KMS-11 (cell line): ENCODE measurements at regions not wholly inside any gene's neighbourhood (a gene's known extent, or its start where the extent isn't known, plus 50 kb on each side); places are given as distances from the start of the nearest gene placed in this dataset.

Source experiments
- H2AFZ ChIP-seq: fragments of 200-600 bp; sonication (generic); 2 replicates; pipeline ENCODE4 v1.6.1; 2016; ENCODE audit warnings: antibody characterized with exemption, mixed run types, low read depth
- H3K27ac ChIP-seq: fragments of 200-600 bp; sonication (generic); 2 replicates; pipeline ENCODE4 v1.6.1; 2016; ENCODE audit warnings: mild to moderate bottlenecking, mixed run types
- H3K27me3 ChIP-seq: fragments of 200-600 bp; sonication (generic); 2 replicates; pipeline ENCODE4 v1.6.1; 2017; ENCODE audit warnings: mild to moderate bottlenecking, low read depth, mixed run types, moderate library complexity; ENCODE audit not compliant: insufficient read depth
- H3K36me3 ChIP-seq: fragments of 200-600 bp; sonication (generic); 2 replicates; pipeline ENCODE4 v1.6.1; 2017; ENCODE audit warnings: mild to moderate bottlenecking, mixed run types; ENCODE audit not compliant: insufficient read depth
- H3K4me1 ChIP-seq: fragments of 200-600 bp; sonication (generic); 2 replicates; pipeline ENCODE4 v1.6.1; 2016; ENCODE audit warnings: mild to moderate bottlenecking, low read depth, mixed run types; ENCODE audit not compliant: poor library complexity, severe bottlenecking
- H3K4me2 ChIP-seq: fragments of 200-600 bp; sonication (generic); 2 replicates; pipeline ENCODE4 v1.7.0; 2016; ENCODE audit warnings: mild to moderate bottlenecking, mixed run types
- H3K4me3 ChIP-seq: fragments of 200-600 bp; sonication (generic); IDR thresholded peaks from 2 replicates; pipeline ENCODE4 v1.6.1; 2017; ENCODE audit warnings: low read depth, low read length, mixed read lengths; ENCODE audit not compliant: insufficient read depth
- H3K79me2 ChIP-seq: fragments of 200-600 bp; sonication (generic); 2 replicates; pipeline ENCODE4 v1.6.1; 2016; ENCODE audit warnings: low read depth, mixed run types; ENCODE audit not compliant: insufficient read depth
- H3K9ac ChIP-seq: fragments of 200-600 bp; sonication (generic); 2 replicates; pipeline ENCODE4 v1.6.1; 2016; ENCODE audit warnings: mild to moderate bottlenecking, mixed run types
- H4K20me1 ChIP-seq: fragments of 200-600 bp; sonication (generic); 2 replicates; pipeline ENCODE4 v1.6.1; 2016; ENCODE audit warnings: mild to moderate bottlenecking, mixed run types; ENCODE audit not compliant: insufficient read depth
- TF ChIP-seq, protein P1 (sequence below): fragments of 200-600 bp; sonication (generic); conservative IDR thresholded peaks from 2 replicates; pipeline ENCODE4 v1.6.1; 2017; ENCODE audit warnings: low read depth, mild to moderate bottlenecking, antibody characterized with exemption, low read length, moderate library complexity, mixed read lengths

DNA sequence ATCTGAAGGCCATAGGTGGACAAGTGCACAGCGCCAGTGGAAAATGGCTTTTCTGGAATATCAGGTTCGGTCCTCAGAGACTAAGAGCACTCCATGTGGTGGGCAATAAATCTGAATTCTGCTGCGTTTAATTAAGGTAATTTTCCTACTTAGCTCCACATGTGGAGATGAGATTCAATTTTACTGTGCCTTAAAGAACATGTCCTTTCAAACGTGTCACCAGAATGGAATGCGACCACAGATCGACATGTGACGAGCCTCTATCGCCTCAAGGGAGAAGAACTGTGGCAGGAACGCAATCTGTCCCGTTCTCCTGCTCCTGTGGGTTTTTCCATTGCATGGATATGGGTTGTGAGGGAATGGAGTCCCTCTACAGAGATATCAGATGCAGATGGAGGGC is 205.3 kb upstream of the ZNF32 start:
- H2AFZ ChIP-seq, result no peak overlapping the region
- no peak overlapping the region for H3K9ac ChIP-seq
- H3K4me3 ChIP-seq, result no peak overlapping the region

DNA sequence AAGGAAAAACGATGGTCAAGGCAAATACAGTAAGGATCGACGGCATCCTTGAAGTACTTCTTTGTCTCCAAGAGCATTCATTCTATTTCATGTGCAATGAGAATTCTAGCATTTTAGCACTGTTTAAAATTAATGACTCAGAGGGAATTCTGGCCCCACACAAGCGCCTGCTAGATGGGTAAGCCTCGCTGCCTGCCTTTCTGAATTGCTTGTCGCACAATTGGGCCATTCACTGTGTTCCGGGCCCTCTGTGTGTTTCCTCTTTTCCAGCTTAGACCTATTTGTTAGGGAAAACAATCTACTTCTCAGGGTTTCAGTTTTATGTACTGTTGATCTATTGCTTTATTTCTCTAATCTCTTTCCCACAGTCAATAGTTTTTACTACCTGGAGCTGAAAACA is 204.7 kb upstream of the ZNF32 start:
- Histone ChIP-seq H3K4me1 (no peaks in the 10 kb centered on the region), H3K27ac (no peak overlapping the region), H4K20me1 (no peaks in the 10 kb centered on the region), H2AFZ (no peak overlapping the region), H3K4me2 (no peak overlapping the region), H3K27me3 (no peaks in the 10 kb centered on the region), H3K4me3 (no peak overlapping the region), H3K36me3 (no peaks in the 10 kb centered on the region), H3K9ac (no peak overlapping the region), H3K79me2 (no peaks in the 10 kb centered on the region)
- TF ChIP-seq, protein P1, sequence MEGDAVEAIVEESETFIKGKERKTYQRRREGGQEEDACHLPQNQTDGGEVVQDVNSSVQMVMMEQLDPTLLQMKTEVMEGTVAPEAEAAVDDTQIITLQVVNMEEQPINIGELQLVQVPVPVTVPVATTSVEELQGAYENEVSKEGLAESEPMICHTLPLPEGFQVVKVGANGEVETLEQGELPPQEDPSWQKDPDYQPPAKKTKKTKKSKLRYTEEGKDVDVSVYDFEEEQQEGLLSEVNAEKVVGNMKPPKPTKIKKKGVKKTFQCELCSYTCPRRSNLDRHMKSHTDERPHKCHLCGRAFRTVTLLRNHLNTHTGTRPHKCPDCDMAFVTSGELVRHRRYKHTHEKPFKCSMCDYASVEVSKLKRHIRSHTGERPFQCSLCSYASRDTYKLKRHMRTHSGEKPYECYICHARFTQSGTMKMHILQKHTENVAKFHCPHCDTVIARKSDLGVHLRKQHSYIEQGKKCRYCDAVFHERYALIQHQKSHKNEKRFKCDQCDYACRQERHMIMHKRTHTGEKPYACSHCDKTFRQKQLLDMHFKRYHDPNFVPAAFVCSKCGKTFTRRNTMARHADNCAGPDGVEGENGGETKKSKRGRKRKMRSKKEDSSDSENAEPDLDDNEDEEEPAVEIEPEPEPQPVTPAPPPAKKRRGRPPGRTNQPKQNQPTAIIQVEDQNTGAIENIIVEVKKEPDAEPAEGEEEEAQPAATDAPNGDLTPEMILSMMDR, result no peak

More for the DNA sequence above, 205.3 kb upstream of the ZNF32 start:
- H4K20me1 ChIP-seq, result no peaks in the 10 kb centered on the region
- H3K79me2 ChIP-seq, result no peaks in the 10 kb centered on the region
- no peaks in the 10 kb centered on the region for H3K4me1 ChIP-seq
- H3K36me3 ChIP-seq, result no peaks in the 10 kb centered on the region
- H3K27me3 ChIP-seq, result no peaks in the 10 kb centered on the region
- H3K4me2 ChIP-seq, result no peak overlapping the region
- H3K27ac ChIP-seq, result no peak overlapping the region
- TF ChIP-seq, protein P1, result no peak

DNA sequence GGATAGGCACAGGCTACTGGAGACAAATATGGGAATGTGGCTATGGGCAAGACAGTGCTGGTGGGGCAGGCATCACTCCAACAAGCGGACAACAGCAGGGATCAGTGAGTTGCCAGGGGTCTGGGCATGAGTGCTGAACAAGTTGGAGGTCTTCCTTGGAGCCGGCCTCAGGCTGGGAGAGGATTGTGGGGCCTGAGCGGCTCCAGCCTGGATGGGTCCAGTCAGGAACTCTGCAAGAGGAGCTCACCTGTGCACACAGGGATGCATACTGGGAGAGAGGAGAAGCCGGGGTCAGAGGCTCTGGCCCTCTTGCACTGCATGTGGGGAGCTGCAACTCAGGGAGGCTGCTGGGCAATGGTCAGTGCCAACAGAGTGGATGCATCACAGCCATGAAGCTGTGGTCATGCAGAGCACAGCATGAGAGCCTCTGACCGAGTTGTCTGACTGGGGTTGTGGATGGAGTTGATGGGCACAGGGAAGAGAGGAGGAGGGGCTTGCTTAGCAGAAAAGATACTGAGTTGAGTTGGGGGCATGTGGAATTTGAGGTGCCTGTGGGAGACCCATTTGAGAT is 204.0 kb upstream of the ZNF32 start:
- no peak overlapping the region for H3K27ac ChIP-seq
- H3K4me3 ChIP-seq, result no peak overlapping the region
- TF ChIP-seq, protein P1, result no peak
- H3K4me2 ChIP-seq, result no peak overlapping the region
- H2AFZ ChIP-seq, result no peak overlapping the region
- no peaks in the 10 kb centered on the region for H3K79me2 ChIP-seq
- no peaks in the 10 kb centered on the region for H3K27me3 ChIP-seq
- no peaks in the 10 kb centered on the region for H3K36me3 ChIP-seq
- H3K9ac ChIP-seq, result no peak overlapping the region
- no peaks in the 10 kb centered on the region for H3K4me1 ChIP-seq
- no peaks in the 10 kb centered on the region for H4K20me1 ChIP-seq

DNA sequence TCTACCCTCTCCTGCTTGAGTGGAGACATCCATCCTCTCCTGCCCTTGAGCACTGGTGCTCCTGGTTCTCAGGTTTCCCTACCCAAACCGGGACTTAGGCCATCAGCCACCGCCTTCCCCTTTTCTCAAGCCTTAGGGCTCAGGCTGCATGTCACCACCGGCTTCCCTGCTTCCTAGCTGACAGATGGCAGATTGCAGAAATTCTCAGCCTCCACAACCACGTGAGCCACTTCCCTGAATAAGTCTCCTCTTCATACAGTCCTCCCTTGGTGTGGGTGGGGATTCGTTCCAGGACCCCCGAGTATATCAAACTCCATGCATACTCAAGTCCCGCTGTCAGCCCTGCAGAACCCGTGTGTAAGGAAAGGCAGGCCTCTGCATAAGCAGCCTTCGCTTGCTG is 203.5 kb upstream of the ZNF32 start:
- H3K9ac ChIP-seq, result no peak overlapping the region
- H3K4me3 ChIP-seq, result no peak overlapping the region
- H3K27me3 ChIP-seq, result no peaks in the 10 kb centered on the region
- no peak overlapping the region for H3K4me2 ChIP-seq
- no peak overlapping the region for H2AFZ ChIP-seq
- H3K79me2 ChIP-seq, result no peaks in the 10 kb centered on the region
- H3K4me1 ChIP-seq, result no peaks in the 10 kb centered on the region
- TF ChIP-seq, protein P1, result no peak
- H3K36me3 ChIP-seq, result no peaks in the 10 kb centered on the region
- no peak overlapping the region for H3K27ac ChIP-seq
- no peaks in the 10 kb centered on the region for H4K20me1 ChIP-seq
